ENCODE measurements at regions not wholly inside any gene's neighbourhood (a gene's known extent, or its start where the extent isn't known, plus 50 kb on each side); places are given as distances from the start of the nearest gene placed in this dataset.

GRCh38 chr2:151029406-151030157 lies 232.1 kb downstream of the RBM43 start:
- no peak for DNase-seq

- DNase-seq: no peak
These were observed 232.9 kb downstream of the RBM43 start for GRCh38 chr2:151028691-151029176.

- no peak for DNase-seq
These were observed 234.5 kb downstream of the RBM43 start for GRCh38 chr2:151027151-151027550.

- no peak for DNase-seq
These were observed 235.8 kb downstream of the RBM43 start for GRCh38 chr2:151025816-151026215.

GRCh38 chr2:151024696-151025251 lies 236.9 kb downstream of the RBM43 start:
- DNase-seq: no peak

GRCh38 chr2:151021747-151022452 lies 239.8 kb downstream of the RBM43 start:
- no peak for DNase-seq

- no peak for DNase-seq
These were observed 241.3 kb downstream of the RBM43 start for GRCh38 chr2:151020411-151020810.

- no peak for DNase-seq
These were observed 252.1 kb downstream of the RBM43 start for GRCh38 chr2:151009437-151010175.

- no peak for DNase-seq
These were observed 254.3 kb downstream of the RBM43 start for GRCh38 chr2:151007365-151007764.

GRCh38 chr2:151002959-151003600 lies 258.6 kb downstream of the RBM43 start:
- DNase-seq: no peak

- no peak for DNase-seq
These were observed 263.8 kb downstream of the RBM43 start for GRCh38 chr2:150997702-150998440.

GRCh38 chr2:150997066-150997465 lies 264.6 kb downstream of the RBM43 start:
- DNase-seq: no peak

GRCh38 chr2:150994076-150994475 lies 267.6 kb downstream of the RBM43 start:
- no peak for DNase-seq

- no peak for DNase-seq
These were observed 271.7 kb downstream of the RBM43 start for GRCh38 chr2:150989969-150990368.

- DNase-seq: no peak
These were observed 275.9 kb downstream of the RBM43 start for GRCh38 chr2:150985741-150986140.

- DNase-seq: no peak
These were observed 278.3 kb downstream of the RBM43 start for GRCh38 chr2:150983314-150983897.

- no peak for DNase-seq
These were observed 279.8 kb downstream of the RBM43 start for GRCh38 chr2:150981826-150982225.

- DNase-seq: no peak
These were observed 283.6 kb downstream of the RBM43 start for GRCh38 chr2:150978053-150978452.

GRCh38 chr2:150977296-150977695 lies 284.4 kb downstream of the RBM43 start:
- no peak for DNase-seq

- DNase-seq: no peak
These were observed 285.1 kb downstream of the RBM43 start for GRCh38 chr2:150976604-150977003.

- no peak for DNase-seq
These were observed 286.8 kb downstream of the RBM43 start for GRCh38 chr2:150974864-150975263.

GRCh38 chr2:150974234-150974633 lies 287.4 kb downstream of the RBM43 start:
- DNase-seq: no peak

Data from activated CD4-positive, alpha-beta T cell treated with anti-CD3 and anti-CD28 coated beads, Interleukin-2, amount 50 U/mL, for 4 hours (primary cell).